NCI-H1417 (cell line): ENCODE measurements at regions not wholly inside any gene's neighbourhood (a gene's known extent, or its start where the extent isn't known, plus 50 kb on each side); places are given as distances from the start of the nearest gene placed in this dataset.

Source experiments
- DNase-seq, 3 experiments: peaks; one replicate each; lab custom pipeline; 2025; lab: John Stamatoyannopoulos, UW

DNA sequence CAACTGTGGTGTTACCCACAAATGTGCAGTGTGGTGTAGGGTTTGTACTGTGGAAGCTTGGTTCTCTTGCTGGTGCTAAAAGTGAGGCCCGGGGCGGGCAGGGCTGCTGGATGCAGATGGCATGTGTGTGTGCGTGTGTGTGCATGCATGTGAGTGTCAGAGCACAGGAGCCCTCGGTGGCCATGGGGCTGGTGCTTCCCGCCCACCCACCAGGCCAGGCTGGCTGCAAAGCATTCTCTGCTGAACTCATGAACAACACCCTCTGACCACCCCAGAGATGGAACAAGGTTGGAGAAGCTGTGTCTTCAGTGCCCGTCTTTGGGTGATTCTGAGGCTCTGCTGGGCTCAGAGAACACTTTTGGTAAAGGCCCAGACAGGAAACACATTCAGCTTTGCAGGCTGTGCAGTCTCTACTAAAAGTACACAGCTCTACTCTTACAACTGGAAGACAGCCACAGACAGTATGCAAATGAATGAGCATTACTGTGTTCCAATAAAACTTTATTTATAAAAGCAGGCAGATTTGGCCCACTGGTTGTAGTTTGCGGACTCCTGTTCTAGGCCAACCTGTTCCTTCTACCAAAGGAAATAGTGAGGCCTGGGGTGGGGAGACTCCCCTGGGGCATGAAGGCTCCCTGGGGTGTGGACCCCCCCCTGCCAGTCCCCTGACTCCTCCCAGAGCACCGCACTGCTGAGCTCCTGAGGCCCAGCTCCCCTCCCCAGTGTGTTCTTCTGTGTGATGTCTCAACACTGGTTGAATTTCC is 225.3 kb upstream of the HDAC4 start:
- no peak for DNase-seq

- no peak for DNase-seq
Measured at GRCh38 chr2:239625156-239625845, 224.5 kb upstream of the HDAC4 start.

DNA sequence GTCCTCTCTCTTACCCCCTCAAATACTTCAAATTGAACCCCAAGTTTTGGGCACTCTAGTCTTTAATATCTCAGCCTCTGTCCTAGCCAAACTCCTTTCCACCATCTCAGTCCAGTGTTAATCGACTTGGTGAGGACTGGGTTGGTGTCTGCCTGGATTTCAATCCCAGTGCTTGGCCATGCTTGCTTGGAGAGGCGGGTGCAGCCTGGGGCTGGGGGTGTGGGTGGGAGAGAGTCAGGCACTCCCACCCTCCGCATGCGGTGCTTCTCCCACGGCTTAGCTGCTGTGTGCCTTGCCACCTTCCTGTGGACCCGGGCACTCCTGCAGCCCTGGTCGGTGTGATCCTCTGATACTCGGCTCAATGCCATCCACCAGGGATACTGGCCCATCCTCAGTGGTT is 220.8 kb upstream of the HDAC4 start:
- no peak for DNase-seq

DNA sequence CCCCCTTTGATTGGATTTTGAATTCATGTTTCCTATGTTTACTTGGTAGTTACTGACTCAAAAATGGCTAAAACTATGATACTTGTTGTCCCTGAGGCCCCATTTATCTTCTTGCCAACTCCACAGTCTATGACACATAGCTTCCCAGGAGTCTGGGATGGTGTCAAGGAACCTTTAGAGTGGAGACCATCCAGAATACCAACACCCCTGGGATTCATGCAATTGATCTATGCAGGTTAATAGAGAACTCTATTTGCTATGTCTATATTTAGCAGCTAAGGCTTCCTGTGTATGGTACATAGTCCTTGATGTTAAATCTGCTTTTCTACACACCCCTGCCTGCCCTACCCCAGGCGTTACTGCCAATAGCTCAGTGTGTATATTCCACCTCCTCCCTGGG is 218.5 kb upstream of the HDAC4 start:
- no peak for DNase-seq

DNA sequence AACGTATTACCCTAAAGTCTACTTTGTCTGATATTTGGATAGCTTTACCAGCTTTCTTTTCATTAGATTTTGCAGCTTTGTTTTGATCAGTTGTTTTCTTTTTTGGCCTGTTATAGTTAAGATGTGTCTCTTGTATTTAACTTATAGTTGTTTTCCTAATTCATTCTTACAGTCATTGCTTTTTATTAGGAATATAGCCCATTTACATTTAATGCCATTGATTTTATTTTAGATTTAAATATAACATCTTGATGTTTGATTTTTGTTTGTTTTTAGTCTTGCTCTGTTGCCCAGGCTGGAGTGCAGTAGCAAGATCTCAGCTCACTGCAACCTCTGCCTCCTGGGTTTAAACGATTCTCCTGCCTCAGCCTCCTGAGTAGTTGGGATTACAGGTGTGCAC is 215.9 kb upstream of the HDAC4 start:
- DNase-seq = no peak

DNA sequence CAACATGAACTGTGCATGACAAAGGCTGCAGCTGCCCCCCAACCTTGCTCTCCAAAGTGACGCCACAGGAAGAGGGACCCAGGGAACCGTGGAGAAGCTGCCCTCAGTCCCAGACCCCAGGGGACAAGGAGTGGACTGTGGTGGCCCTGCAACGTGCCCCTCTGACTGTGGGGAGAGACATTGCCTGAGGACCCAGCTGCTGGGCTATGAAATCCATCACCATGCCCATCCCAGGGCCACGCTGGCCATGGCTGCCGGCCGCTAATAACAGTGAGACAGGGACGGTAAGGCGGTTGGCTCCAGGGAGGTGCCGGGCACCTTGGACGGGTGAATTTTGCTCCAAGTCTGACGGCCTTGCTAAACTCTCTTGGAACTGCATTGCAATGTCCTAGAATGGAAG is 211.3 kb upstream of the HDAC4 start:
- DNase-seq = no peak

DNA sequence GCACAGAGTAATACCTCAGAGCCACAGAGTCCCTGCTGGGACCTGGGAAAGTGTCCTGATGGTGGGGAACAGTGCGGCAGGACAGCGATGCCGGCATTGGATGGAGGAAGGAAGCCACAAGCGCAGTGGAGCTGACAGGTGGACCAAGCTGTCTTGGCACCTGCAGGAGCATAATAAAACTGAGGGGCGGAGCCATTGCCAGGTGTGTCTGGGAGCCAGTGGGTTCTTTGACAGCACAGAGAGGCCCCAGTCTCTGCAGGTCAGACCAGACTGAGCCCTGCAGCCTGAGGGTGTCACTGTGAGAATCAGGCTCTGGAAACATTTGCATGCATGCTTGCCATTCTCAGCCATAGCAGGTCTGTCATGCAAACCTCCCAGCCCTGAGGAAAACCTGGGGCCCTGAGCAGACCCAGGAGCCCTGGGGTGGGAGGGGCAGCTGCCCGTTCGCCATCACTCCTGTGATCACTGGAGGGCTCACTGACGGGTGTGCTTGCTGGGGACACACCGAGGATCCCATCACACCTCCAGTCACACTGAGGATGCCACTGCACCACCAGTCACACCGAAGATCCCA is 210.5 kb upstream of the HDAC4 start:
- DNase-seq = peak in 2 of 3 experiments; percentile 0 to 23

DNA sequence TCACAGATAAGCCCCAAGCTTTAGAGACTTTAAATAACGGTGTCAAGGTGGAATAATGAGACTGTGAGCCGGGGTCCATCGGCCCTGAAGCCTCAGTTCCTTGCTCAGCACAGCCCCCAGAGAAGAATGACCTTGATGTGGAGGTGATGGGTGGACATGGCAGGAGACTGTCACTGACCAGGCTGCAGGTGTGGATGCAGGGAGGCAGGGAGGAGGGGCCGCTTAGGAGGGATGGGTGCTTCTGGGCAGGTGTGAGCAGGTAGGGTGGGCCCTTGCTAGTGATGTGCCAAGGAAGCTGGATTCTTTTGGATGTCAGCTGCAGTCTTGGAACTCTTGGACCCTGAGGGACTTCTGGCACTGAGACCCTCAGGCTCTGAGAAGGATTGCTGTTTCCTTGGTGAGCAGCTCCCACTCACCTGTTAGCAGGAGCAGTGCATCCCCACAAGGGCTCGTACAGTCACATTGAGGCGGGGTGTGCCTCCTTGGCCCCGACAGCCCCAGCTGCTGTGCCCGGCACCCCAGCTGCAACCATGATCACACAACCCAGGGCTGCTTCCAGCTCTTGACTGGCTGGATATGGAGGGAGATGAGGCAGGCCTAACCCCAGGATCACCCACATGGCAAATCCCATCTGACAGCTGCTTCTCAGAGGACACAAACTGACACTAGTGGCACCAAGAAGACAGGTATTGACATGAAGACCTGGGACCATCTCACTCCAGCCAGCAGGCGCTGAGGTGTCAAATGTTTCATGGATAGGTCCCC is 209.8 kb upstream of the HDAC4 start:
- no peak for DNase-seq

DNA sequence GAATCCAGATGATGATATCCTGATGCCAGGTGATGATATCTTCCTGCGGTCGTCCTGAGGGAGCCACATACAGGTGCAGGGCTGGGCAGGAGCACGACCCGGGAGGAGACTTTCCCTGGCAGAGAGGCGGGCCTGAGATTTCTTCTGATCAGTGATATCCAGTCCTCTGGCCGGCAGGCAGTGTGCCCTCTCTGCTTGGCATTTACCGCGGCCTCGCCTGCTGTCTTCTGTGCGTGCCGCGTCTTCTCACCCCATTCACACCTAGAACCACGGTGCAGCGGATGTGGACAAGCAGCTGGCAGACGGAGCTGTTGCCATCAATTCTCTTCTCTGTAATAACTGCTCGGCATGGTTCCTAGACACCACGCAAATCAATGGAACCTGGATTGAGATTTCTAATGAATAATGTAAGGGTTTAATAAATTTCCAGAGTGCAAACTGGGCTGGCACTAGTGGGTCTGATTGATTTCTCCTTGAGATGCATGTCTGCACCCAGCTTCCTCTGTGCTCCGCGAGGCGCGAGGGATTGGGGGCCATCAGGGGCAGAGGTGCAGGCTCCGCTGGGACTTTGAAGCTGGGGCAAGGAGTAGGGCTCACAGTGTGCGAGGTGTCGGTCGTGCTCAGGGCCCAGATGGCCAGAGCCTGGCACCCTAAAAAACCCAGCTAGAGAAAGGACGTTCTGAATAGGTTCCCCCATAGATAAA is 208.9 kb upstream of the HDAC4 start:
- DNase-seq = no peak

GRCh38 chr2:239609162-239609561 is 208.3 kb upstream of the HDAC4 start:
- DNase-seq = no peak

DNA sequence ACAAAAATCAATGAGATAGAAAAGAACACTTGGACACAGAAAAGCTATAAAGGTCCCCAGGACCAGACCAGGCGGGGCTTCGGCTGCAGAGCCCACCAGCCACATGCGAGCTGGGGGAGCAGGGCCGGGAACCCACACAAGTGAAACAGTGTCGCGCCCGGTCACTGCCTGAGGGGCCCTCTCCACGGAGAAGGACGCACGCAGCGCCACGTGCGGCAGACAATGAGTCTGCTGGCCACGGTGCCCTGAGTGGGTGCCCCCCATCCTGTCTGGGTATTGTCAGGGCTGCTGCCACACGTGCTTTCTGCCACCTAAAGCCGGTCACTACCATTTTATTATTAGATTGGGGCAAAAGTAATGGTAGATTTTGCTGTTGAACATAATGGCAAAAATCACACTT is 207.9 kb upstream of the HDAC4 start:
- DNase-seq = no peak

DNA sequence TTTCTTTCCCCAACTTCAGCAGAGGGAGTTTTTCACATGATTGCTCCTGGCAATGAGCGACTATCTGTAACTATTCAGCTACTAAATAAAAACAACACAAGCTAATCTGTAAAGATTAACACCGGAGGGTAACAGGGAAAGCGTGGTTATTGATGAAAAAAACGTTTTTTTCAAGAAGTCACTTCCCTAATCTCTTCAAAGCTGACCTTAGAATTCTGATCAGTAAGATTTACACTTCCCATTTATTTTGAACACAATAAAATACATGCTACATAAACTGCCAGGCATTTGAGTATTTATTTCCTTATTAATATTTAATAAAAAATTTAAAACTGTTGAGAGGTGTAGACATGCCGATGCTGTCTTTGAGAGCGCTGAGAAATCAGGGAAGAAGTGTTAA is 207.4 kb upstream of the HDAC4 start:
- DNase-seq = no peak

DNA sequence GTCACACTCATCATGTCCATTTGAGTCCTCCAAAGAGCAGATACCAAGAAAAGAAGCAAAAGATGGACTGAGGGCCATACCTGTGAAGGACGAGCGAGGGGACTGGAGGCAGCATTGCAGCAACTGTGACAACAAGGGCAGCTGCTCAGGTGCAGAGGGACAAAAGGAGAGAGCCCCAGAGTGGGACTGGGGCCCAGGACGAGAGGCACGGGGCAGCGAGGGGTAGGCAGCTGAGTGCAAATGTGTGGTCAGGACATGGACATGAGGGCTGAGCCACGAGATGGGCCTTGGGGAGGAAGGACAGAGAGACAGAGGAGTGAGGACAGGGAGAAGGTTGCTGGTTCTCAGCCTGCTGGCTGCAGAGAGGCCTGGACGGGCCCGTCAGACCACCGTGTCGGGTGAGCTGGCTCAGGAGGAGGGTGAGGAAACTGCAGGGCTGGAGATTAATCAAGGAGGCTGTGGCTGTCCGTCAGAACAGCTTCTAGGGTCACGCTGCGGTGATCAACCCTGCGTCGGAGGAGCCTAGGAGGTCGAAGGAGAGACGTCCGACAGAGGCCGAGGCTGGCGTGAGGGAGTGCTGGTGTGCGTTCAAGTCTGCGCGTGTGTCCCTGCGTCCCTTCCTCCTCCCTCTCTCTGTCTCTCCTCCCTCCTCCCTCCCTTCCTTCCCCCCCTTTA is 206.8 kb upstream of the HDAC4 start:
- no peak for DNase-seq

DNA sequence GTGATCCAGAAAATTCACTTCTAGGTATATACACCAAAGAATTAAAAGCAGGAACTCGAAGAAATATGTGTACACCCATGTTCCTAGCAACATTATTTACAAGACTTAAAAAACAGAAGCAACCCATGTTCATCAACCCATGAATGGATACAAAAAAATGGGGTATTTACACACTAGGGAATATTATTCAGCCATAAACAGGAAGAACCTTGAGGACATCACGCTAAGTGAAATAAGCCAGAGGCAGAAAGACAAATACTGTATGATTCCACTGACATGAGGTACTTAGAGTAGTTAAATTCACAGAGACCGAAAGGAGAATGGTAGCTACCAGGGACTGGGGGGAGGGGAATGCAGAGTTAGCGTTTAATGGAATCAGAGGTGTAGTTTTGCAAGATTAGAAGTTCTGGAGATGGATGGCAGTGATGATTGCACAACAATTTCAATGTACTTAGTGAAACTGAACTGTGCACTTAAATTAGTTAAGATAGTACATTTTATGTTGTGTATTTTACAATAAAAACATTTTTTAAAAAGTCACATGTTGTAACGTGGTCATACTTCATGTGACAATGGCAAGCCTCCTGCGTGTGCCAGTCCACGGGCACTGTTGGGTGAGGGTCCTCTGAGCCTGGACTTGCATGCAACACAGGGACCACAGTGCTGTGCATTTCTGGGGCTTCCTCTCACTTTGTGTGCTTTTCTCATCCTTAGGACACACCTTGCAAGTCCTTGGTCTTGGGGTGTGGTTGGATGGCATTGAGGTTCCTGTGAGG is 206.1 kb upstream of the HDAC4 start:
- DNase-seq = no peak

DNA sequence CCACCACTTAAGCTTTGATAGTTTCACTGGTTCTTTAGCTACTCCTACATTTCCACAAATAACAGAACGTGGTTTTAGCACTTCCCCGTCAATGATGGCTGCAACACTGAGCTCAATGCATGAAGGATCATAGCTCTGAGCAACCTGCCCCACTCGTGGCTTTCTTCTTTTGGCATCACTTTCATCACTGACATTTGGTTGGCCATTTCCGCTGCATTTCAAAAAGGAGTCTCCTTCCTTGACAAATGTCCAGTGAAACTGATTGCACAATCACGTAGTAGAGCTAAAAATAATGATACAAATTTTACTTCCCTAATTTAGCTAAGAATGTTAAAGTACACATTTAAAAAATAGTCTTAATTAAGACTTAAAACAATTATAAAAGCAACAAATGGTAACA is 205.2 kb upstream of the HDAC4 start:
- no peak for DNase-seq

GRCh38 chr2:239605409-239605808 is 204.6 kb upstream of the HDAC4 start:
- no peak for DNase-seq

GRCh38 chr2:239604861-239605260 is 204.0 kb upstream of the HDAC4 start:
- DNase-seq = no peak

GRCh38 chr2:239603411-239604356 is 202.9 kb upstream of the HDAC4 start:
- no peak for DNase-seq
